ENCODE measurements at regions not wholly inside any gene's neighbourhood (a gene's known extent, or its start where the extent isn't known, plus 50 kb on each side); places are given as distances from the start of the nearest gene placed in this dataset.

- Histone ChIP-seq H3K27me3 (ENCODE audit: insufficient read depth, low read length) (no peaks in the 10 kb centered on the region), H3K4me3 (replicated peaks in 1 of 2; ENCODE audit: low read depth in 1 of 2, low read length in 2 of 2) (no peak overlapping the region), H3K36me3 (ENCODE audit: control insufficient read depth in 1 of 2, insufficient read depth in 2 of 2, low read length in 2 of 2) (no peaks in the 10 kb centered on the region), H3K27ac (ENCODE audit: low read depth, low read length) (no peak overlapping the region), H3K4me2 (ENCODE audit: low read length) (no peak overlapping the region), H3K9me2 (ENCODE audit: insufficient read depth) (no peaks in the 10 kb centered on the region), H3K9ac (ENCODE audit: low read length) (no peak overlapping the region), H4K20me1 (ENCODE audit: insufficient read depth) (no peaks in the 10 kb centered on the region), H3K9me3 (ENCODE audit: control insufficient read depth in 1 of 2, insufficient read depth in 1 of 2, low read depth in 1 of 2, low read length in 2 of 2) (peaks cover 24 to 47% of the 10 kb centered on the region in 2 experiments; a peak in 2 of 4 replicates), H2AFZ (ENCODE audit: low read depth, low read length, poor library complexity, severe bottlenecking) (no peak overlapping the region), H3K4me1 (ENCODE audit: control insufficient read depth in 1 of 2, insufficient read depth in 2 of 2, low read length in 2 of 2) (no peaks in the 10 kb centered on the region), H3K79me2 (ENCODE audit: insufficient read depth, low read length) (no peaks in the 10 kb centered on the region)
- CTCF ChIA-PET = no interaction called here
- intact Hi-C loops (cut with micrococcal nuclease) = no loop called here
- no TSS peak for BruUV-seq (replicated peaks)
- TF ChIP-seq SP1 (IDR thresholded peaks at IDR 0.05; ENCODE audit: low read depth) (no peak), ELF1 (IDR thresholded peaks at IDR 0.05; ENCODE audit: borderline replicate concordance, low read depth) (no peak), SIN3A (IDR thresholded peaks at IDR 0.05; ENCODE audit: low read depth) (no peak), RAD21 (IDR thresholded peaks at IDR 0.05; ENCODE audit: low read depth) (no peak)
- TF ChIP-seq, protein P1, sequence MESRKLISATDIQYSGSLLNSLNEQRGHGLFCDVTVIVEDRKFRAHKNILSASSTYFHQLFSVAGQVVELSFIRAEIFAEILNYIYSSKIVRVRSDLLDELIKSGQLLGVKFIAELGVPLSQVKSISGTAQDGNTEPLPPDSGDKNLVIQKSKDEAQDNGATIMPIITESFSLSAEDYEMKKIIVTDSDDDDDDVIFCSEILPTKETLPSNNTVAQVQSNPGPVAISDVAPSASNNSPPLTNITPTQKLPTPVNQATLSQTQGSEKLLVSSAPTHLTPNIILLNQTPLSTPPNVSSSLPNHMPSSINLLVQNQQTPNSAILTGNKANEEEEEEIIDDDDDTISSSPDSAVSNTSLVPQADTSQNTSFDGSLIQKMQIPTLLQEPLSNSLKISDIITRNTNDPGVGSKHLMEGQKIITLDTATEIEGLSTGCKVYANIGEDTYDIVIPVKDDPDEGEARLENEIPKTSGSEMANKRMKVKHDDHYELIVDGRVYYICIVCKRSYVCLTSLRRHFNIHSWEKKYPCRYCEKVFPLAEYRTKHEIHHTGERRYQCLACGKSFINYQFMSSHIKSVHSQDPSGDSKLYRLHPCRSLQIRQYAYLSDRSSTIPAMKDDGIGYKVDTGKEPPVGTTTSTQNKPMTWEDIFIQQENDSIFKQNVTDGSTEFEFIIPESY (IDR thresholded peaks at IDR 0.05; ENCODE audit: extremely low read depth, insufficient replicate concordance, low read length) = no peak
- POLR2A ChIA-PET = no interaction called here
- RAD21 ChIA-PET (ENCODE audit: low non-redundant PET in 1 of 2, low total read pairs in 2 of 2, uncharacterized antibody in 2 of 2, unreplicated experiment in 2 of 2) = no interaction called here
- no peak for ATAC-seq
- DNase-seq (ENCODE audit: low read depth, low spot score) = no peak
These were observed 198.8 kb downstream of the MAF start for GRCh38 chr16:79401782-79402181.

DNA sequence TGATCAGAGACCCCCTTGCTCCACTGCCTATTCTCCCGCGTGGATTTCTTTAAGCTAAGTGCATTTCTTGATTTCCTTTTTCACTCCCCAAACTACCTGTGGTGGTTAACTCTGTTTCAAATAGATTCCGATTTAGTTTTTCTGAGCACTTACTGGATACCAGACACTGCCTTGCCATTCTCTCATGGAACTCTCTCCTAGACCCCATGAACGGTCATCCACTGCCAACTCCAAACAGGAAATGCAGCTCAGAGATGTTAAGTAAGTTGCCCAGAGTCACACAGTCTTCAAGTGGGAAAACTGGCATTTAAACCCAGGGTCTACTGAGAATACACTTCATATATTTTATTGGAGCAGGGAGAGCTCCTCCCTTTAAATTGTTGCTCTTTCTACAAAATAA is 199.4 kb downstream of the MAF start:
- no peaks in the 10 kb centered on the region for H3K36me3 ChIP-seq (ENCODE audit: control insufficient read depth in 1 of 2, insufficient read depth in 2 of 2, low read length in 2 of 2)
- H3K4me2 ChIP-seq (ENCODE audit: low read length) = no peak overlapping the region
- CTCF ChIA-PET = no interaction called here
- H3K9me3 ChIP-seq (ENCODE audit: control insufficient read depth in 1 of 2, insufficient read depth in 1 of 2, low read depth in 1 of 2, low read length in 2 of 2) = peaks cover 25 to 47% of the 10 kb centered on the region in 2 experiments; a peak in 2 of 4 replicates
- DNase-seq (ENCODE audit: low read depth, low spot score) (no peak), ATAC-seq (no peak)
- H3K9ac ChIP-seq (ENCODE audit: low read length) = no peak overlapping the region
- no peaks in the 10 kb centered on the region for H3K27me3 ChIP-seq (ENCODE audit: insufficient read depth, low read length)
- H3K79me2 ChIP-seq (ENCODE audit: insufficient read depth, low read length) = no peaks in the 10 kb centered on the region
- H3K27ac ChIP-seq (ENCODE audit: low read depth, low read length) = no peak overlapping the region
- RAD21 ChIA-PET (ENCODE audit: low non-redundant PET in 1 of 2, low total read pairs in 2 of 2, uncharacterized antibody in 2 of 2, unreplicated experiment in 2 of 2) = no interaction called here
- no peak overlapping the region for H3K4me3 ChIP-seq (replicated peaks in 1 of 2; ENCODE audit: low read depth in 1 of 2, low read length in 2 of 2)
- POLR2A ChIA-PET = no interaction called here
- H3K9me2 ChIP-seq (ENCODE audit: insufficient read depth) = no peaks in the 10 kb centered on the region
- no peaks in the 10 kb centered on the region for H4K20me1 ChIP-seq (ENCODE audit: insufficient read depth)
- intact Hi-C loops (cut with micrococcal nuclease) = no loop called here
- H3K4me1 ChIP-seq (ENCODE audit: control insufficient read depth in 1 of 2, insufficient read depth in 2 of 2, low read length in 2 of 2) = no peaks in the 10 kb centered on the region
- BruUV-seq (replicated peaks) = no TSS peak
- H2AFZ ChIP-seq (ENCODE audit: low read depth, low read length, poor library complexity, severe bottlenecking) = no peak overlapping the region
- TF ChIP-seq RAD21 (IDR thresholded peaks at IDR 0.05; ENCODE audit: low read depth) = no peak
- TF ChIP-seq REST (IDR thresholded peaks at IDR 0.05; ENCODE audit: low read depth) = no peak
- TF ChIP-seq SP1 (IDR thresholded peaks at IDR 0.05; ENCODE audit: low read depth) = no peak
- no peak for TF ChIP-seq CTCF (IDR thresholded peaks at IDR 0.05 in 2 of 3, conservative IDR thresholded peaks at IDR 0.05 in 1 of 3; ENCODE audit: borderline replicate concordance in 1 of 3, insufficient read depth in 1 of 3, low read depth in 2 of 3, low read length in 2 of 3)
- no peak for TF ChIP-seq EGR1 (IDR thresholded peaks at IDR 0.05; ENCODE audit: low read depth)
- no peak for TF ChIP-seq YY1 (IDR thresholded peaks at IDR 0.05; ENCODE audit: extremely low read depth, insufficient replicate concordance, low read depth, low read length)
- TF ChIP-seq POLR2A (IDR thresholded peaks at IDR 0.05; ENCODE audit: borderline replicate concordance, extremely low read depth, insufficient read depth, insufficient read length) = no peak
- no peak for TF ChIP-seq JUND (IDR thresholded peaks at IDR 0.05)
- TF ChIP-seq ELF1 (IDR thresholded peaks at IDR 0.05; ENCODE audit: borderline replicate concordance, low read depth) = no peak
- TF ChIP-seq TCF7L2 (IDR thresholded peaks at IDR 0.05; ENCODE audit: borderline replicate concordance, extremely low read depth, insufficient read depth, insufficient read length) = no peak
- no peak for TF ChIP-seq FOSL1 (IDR thresholded peaks at IDR 0.05; ENCODE audit: low read depth)
- no peak for TF ChIP-seq CBX3 (IDR thresholded peaks at IDR 0.05; ENCODE audit: low read depth)
